HCT116 (cell line): ENCODE measurements at regions not wholly inside any gene's neighbourhood (a gene's known extent, or its start where the extent isn't known, plus 50 kb on each side); places are given as distances from the start of the nearest gene placed in this dataset.

Source experiments
- ATAC-seq: fragments of 200-7000 bp; cut with Tn5 transposase; 2 replicates; pipeline ENCODE4 v1.9.1; 2020; ENCODE audit warnings: mild to moderate bottlenecking, moderate library complexity
- BruUV-seq: library from RNA; stranded (reverse); fragments of 400-500 nt; replicated peaks from 2 replicates; lab custom pipeline; 2021; lab: Mats Ljungman, UMichigan
- CTCF ChIA-PET: fragments of 300-600 bp; sonication (Branson Sonifier 250); formaldehyde crosslinking; loops from one replicate; lab custom pipeline; 2021; ENCODE audit warnings: antibody characterized with exemption; lab: Charles Lee
- POLR2A ChIA-PET: fragments of 300-600, 350-600 bp; sonication (Branson Sonifier 250); formaldehyde crosslinking; loops from one replicate; lab custom pipeline; 2021; ENCODE audit warnings: antibody characterized with exemption; lab: Charles Lee
- RAD21 ChIA-PET, 2 experiments: fragments of 300-600 bp; sonication (Branson Sonifier 250); formaldehyde crosslinking; loops; one replicate each; lab custom pipeline; 2023; ENCODE audit warnings: low total read pairs in 2 of 2; ENCODE audit not compliant: uncharacterized antibody in 2 of 2, unreplicated experiment in 2 of 2, low non-redundant PET in 1 of 2; lab: Charles Lee
- DNase-seq: peaks from one replicate; pipeline ENCODE4 v3.0.0-alpha.2; 2010; ENCODE audit warnings: low read depth, low spot score
- H2AFZ ChIP-seq: fragments of 200-600 bp; shearing (Covaris generic), sonication (generic); 2 replicates; pipeline ENCODE4 v1.6.1; 2017; ENCODE audit warnings: low read depth, mixed run types, mixed read lengths, antibody characterized with exemption, low read length; ENCODE audit not compliant: poor library complexity, severe bottlenecking
- H3K27ac ChIP-seq: 2 replicates; pipeline ENCODE4 v1.5.1; 2012; ENCODE audit warnings: low read depth, low read length
- H3K27me3 ChIP-seq: fragments of 200-600 bp; sonication (generic); 2 replicates; pipeline ENCODE4 v1.6.1; 2016; ENCODE audit warnings: mixed run types, low read length, mixed read lengths; ENCODE audit not compliant: insufficient read depth
- H3K36me3 ChIP-seq, 2 experiments: fragments of 200-500 bp in 1 of 2; fragments of 200-600 bp in 1 of 2; sonication (Bioruptor generic) in 1 of 2; sonication (generic) in 1 of 2; 2 replicates each; pipeline versions ENCODE4 v1.5.1 to v1.6.1; 2014 to 2016; ENCODE audit warnings: low read length in 2 of 2, inconsistent platforms in 1 of 2, mixed read lengths in 1 of 2, mixed run types in 1 of 2; ENCODE audit not compliant: insufficient read depth in 2 of 2, control insufficient read depth in 1 of 2
- H3K4me1 ChIP-seq, 2 experiments: fragments of 200-600 bp in 1 of 2; sonication (generic) in 1 of 2; 2 replicates each; pipeline versions ENCODE4 v1.5.1 to v1.6.1; 2012 to 2017; ENCODE audit warnings: low read length in 2 of 2, inconsistent platforms in 1 of 2, mild to moderate bottlenecking in 1 of 2, mixed read lengths in 1 of 2, mixed run types in 1 of 2, moderate library complexity in 1 of 2; ENCODE audit not compliant: insufficient read depth in 2 of 2, control insufficient read depth in 1 of 2
- H3K4me2 ChIP-seq: fragments of 200-600 bp; sonication (generic); 2 replicates; pipeline ENCODE4 v1.6.1; 2017; ENCODE audit warnings: mixed run types, low read length, mixed read lengths
- H3K4me3 ChIP-seq, 2 experiments: fragments of 200-600 bp in 1 of 2; sonication (generic) in 1 of 2; replicated peaks in 1 of 2; 2 replicates each; pipeline ENCODE4 v1.5.1; 2011 to 2016; ENCODE audit warnings: low read length in 2 of 2, control low read depth in 1 of 2, low read depth in 1 of 2, mild to moderate bottlenecking in 1 of 2, mixed read lengths in 1 of 2, mixed run types in 1 of 2
- H3K79me2 ChIP-seq: fragments of 200-600 bp; sonication (generic); 2 replicates; pipeline ENCODE4 v1.6.1; 2017; ENCODE audit warnings: mild to moderate bottlenecking, mixed run types, low read length, moderate library complexity, mixed read lengths; ENCODE audit not compliant: insufficient read depth
- H3K9ac ChIP-seq: fragments of 200-600 bp; sonication (generic); 2 replicates; pipeline ENCODE4 v1.6.1; 2016; ENCODE audit warnings: low read length, mixed read lengths
- H3K9me2 ChIP-seq: fragments of 200-600 bp; sonication (generic), shearing (Covaris generic); 2 replicates; pipeline ENCODE4 v1.6.1; 2017; ENCODE audit warnings: mixed run types, mild to moderate bottlenecking, moderate library complexity; ENCODE audit not compliant: insufficient read depth
- H3K9me3 ChIP-seq, 2 experiments: fragments of 200-500 bp in 1 of 2; fragments of 200-600 bp in 1 of 2; sonication (Bioruptor generic) in 1 of 2; sonication (generic) in 1 of 2; 2 replicates each; pipeline ENCODE4 v1.6.1; 2014 to 2017; ENCODE audit warnings: low read length in 2 of 2, mixed read lengths in 2 of 2, inconsistent platforms in 1 of 2, low read depth in 1 of 2, mild to moderate bottlenecking in 1 of 2, mixed run types in 1 of 2, moderate library complexity in 1 of 2; ENCODE audit not compliant: control insufficient read depth in 1 of 2, insufficient read depth in 1 of 2
- H4K20me1 ChIP-seq: fragments of 200-600 bp; sonication (generic), shearing (Covaris generic); 2 replicates; pipeline ENCODE4 v1.6.1; 2017; ENCODE audit warnings: mixed run types, mild to moderate bottlenecking, moderate library complexity; ENCODE audit not compliant: insufficient read depth
- EGR1 ChIP-seq: IDR thresholded peaks from 2 replicates; pipeline ENCODE4 v1.6.1; 2012; ENCODE audit warnings: low read depth
- POLR2AphosphoS5 ChIP-seq: IDR thresholded peaks from 2 replicates; pipeline ENCODE4 v1.6.1; 2011; ENCODE audit warnings: mild to moderate bottlenecking, low read depth, low read length, moderate library complexity
- intact Hi-C: fragments of 100-400 bp; cut with micrococcal nuclease; formaldehyde crosslinking; loops from 2 replicates; pipeline ENCODE4 v1.10.0; 2022
- TF ChIP-seq, protein P1 (sequence below): IDR thresholded peaks from 2 replicates; pipeline ENCODE4 v1.6.1; 2012; ENCODE audit warnings: low read depth
- TF ChIP-seq, protein P2 (sequence below): IDR thresholded peaks from 2 replicates; pipeline ENCODE4 v1.6.1; 2011; ENCODE audit warnings: mild to moderate bottlenecking, low read length, moderate library complexity; ENCODE audit not compliant: insufficient replicate concordance; ENCODE audit errors: extremely low read depth

DNA sequence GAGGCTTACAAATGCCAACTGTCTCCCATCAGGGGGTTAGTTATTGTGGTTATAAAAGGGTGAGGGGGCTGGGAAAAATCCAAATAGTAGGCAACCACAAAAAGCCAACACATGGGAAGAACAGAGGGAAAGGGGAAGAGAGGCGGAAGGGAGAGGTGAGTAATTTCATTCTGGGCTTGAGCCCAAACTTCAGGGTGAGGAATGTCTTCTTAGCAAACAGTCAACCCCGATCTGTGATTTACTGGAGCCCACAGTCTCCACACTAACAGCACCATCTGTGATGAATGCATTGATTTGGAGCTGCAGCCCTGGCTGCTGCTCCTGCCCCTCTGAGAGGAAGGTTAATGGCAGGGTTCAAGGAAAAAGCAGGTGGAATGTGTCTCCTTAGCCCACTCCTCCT is 162.2 kb upstream of the GPR101 start (continued):
- TF ChIP-seq, protein P1, sequence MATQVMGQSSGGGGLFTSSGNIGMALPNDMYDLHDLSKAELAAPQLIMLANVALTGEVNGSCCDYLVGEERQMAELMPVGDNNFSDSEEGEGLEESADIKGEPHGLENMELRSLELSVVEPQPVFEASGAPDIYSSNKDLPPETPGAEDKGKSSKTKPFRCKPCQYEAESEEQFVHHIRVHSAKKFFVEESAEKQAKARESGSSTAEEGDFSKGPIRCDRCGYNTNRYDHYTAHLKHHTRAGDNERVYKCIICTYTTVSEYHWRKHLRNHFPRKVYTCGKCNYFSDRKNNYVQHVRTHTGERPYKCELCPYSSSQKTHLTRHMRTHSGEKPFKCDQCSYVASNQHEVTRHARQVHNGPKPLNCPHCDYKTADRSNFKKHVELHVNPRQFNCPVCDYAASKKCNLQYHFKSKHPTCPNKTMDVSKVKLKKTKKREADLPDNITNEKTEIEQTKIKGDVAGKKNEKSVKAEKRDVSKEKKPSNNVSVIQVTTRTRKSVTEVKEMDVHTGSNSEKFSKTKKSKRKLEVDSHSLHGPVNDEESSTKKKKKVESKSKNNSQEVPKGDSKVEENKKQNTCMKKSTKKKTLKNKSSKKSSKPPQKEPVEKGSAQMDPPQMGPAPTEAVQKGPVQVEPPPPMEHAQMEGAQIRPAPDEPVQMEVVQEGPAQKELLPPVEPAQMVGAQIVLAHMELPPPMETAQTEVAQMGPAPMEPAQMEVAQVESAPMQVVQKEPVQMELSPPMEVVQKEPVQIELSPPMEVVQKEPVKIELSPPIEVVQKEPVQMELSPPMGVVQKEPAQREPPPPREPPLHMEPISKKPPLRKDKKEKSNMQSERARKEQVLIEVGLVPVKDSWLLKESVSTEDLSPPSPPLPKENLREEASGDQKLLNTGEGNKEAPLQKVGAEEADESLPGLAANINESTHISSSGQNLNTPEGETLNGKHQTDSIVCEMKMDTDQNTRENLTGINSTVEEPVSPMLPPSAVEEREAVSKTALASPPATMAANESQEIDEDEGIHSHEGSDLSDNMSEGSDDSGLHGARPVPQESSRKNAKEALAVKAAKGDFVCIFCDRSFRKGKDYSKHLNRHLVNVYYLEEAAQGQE, result no peak
- TF ChIP-seq, protein P2, sequence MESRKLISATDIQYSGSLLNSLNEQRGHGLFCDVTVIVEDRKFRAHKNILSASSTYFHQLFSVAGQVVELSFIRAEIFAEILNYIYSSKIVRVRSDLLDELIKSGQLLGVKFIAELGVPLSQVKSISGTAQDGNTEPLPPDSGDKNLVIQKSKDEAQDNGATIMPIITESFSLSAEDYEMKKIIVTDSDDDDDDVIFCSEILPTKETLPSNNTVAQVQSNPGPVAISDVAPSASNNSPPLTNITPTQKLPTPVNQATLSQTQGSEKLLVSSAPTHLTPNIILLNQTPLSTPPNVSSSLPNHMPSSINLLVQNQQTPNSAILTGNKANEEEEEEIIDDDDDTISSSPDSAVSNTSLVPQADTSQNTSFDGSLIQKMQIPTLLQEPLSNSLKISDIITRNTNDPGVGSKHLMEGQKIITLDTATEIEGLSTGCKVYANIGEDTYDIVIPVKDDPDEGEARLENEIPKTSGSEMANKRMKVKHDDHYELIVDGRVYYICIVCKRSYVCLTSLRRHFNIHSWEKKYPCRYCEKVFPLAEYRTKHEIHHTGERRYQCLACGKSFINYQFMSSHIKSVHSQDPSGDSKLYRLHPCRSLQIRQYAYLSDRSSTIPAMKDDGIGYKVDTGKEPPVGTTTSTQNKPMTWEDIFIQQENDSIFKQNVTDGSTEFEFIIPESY, result no peak

DNA sequence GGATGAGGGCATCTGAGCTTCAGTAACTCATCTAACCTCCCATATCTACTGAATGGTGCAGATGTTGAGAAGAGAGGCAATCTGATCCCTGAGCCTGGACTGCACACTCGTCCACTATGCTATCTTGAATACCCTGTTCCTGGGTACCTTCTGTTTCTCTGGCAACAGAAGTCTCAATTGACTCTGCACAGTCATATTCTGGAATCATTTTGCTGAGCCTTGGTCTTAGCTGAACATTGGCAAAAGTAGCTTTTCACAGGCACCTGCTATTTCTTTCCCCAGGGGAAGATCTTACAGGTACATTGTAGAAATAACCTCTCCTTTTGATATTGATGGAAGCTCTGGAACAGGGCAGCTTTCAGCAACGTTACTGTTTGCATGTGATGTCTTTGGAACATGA is 161.5 kb upstream of the GPR101 start:
- ATAC-seq (no peak), DNase-seq (no peak)
- Histone ChIP-seq H3K9me2 (no peaks in the 10 kb centered on the region), H3K4me3 (no peak overlapping the region), H3K4me1 (no peaks in the 10 kb centered on the region), H3K79me2 (no peaks in the 10 kb centered on the region), H3K9me3 (no peaks in the 10 kb centered on the region), H3K36me3 (no peaks in the 10 kb centered on the region), H2AFZ (no peak overlapping the region), H4K20me1 (no peaks in the 10 kb centered on the region), H3K4me2 (no peak overlapping the region), H3K9ac (no peak overlapping the region), H3K27ac (no peak overlapping the region), H3K27me3 (no peaks in the 10 kb centered on the region)
- BruUV-seq, result no TSS peak
- ChIA-PET CTCF (no interaction called here), RAD21 (no interaction called here), POLR2A (no interaction called here)
- TF ChIP-seq EGR1, result no peak
- no peak for TF ChIP-seq POLR2AphosphoS5
- intact Hi-C loops, result no loop called here
